GM19238 (cell line): ENCODE measurements at regions not wholly inside any gene's neighbourhood (a gene's known extent, or its start where the extent isn't known, plus 50 kb on each side); places are given as distances from the start of the nearest gene placed in this dataset.

Experiments used
- DNase-seq: peaks from one replicate; pipeline ENCODE4 v3.0.0; 2011; ENCODE audit warnings: low spot score; ENCODE audit not compliant: insufficient read length

- DNase-seq: no peak
Observed at GRCh38 chr17:55635253-55635914, 87.3 kb downstream of the TMEM100 start.

- no peak for DNase-seq
Observed at GRCh38 chr17:55634702-55635101, 88.0 kb downstream of the TMEM100 start.

- no peak for DNase-seq
Observed at GRCh38 chr17:55632893-55633292, 89.8 kb downstream of the TMEM100 start.

- DNase-seq: no peak
Observed at GRCh38 chr17:55632236-55632635, 90.4 kb downstream of the TMEM100 start.

GRCh38 chr17:55629995-55630394, 92.7 kb downstream of the TMEM100 start:
- no peak for DNase-seq

- no peak for DNase-seq
Observed at GRCh38 chr17:55625521-55625920, 97.1 kb downstream of the TMEM100 start.

GRCh38 chr17:55624772-55625433, 97.8 kb downstream of the TMEM100 start:
- no peak for DNase-seq

- no peak for DNase-seq
Observed at GRCh38 chr17:55622547-55622946, 100.1 kb downstream of the TMEM100 start.

- DNase-seq: no peak
Observed at GRCh38 chr17:55620945-55621344, 101.7 kb downstream of the TMEM100 start.

GRCh38 chr17:55620023-55620422, 102.6 kb downstream of the TMEM100 start:
- no peak for DNase-seq

GRCh38 chr17:55617441-55617840, 105.2 kb downstream of the TMEM100 start:
- DNase-seq: no peak

- DNase-seq: no peak
Observed at GRCh38 chr17:55614061-55614460, 102.8 kb upstream of the SMIM36 start.

GRCh38 chr17:55612691-55613141, 101.5 kb upstream of the SMIM36 start:
- DNase-seq: no peak

GRCh38 chr17:55607731-55608341, 96.6 kb upstream of the SMIM36 start:
- DNase-seq: no peak

GRCh38 chr17:55606488-55606815, 95.2 kb upstream of the SMIM36 start:
- DNase-seq: no peak

GRCh38 chr17:55605705-55606487, 94.6 kb upstream of the SMIM36 start:
- no peak for DNase-seq

GRCh38 chr17:55601874-55602364, 90.7 kb upstream of the SMIM36 start:
- no peak for DNase-seq

GRCh38 chr17:55598495-55598894, 87.2 kb upstream of the SMIM36 start:
- no peak for DNase-seq

GRCh38 chr17:55588446-55589242, 77.4 kb upstream of the SMIM36 start:
- DNase-seq: no peak

GRCh38 chr17:55587608-55588139, 76.4 kb upstream of the SMIM36 start:
- DNase-seq: no peak

GRCh38 chr17:55585629-55586028, 74.4 kb upstream of the SMIM36 start:
- no peak for DNase-seq
